ENCODE measurements at regions not wholly inside any gene's neighbourhood (a gene's known extent, or its start where the extent isn't known, plus 50 kb on each side); places are given as distances from the start of the nearest gene placed in this dataset.

- in situ Hi-C loops (cut with HindIII; ENCODE audit: low pct_unique_long_range_greater_than_20kb, low sequenced_read_pairs), result no loop called here
- no peak for TF ChIP-seq JUND (IDR thresholded peaks at IDR 0.05; ENCODE audit: low read depth)
- DNase-seq (ENCODE audit: low read depth in 1 of 2, low spot score in 1 of 2), result no peak
Observed at GRCh38 chr4:180566492-180566891, 1676.7 kb upstream of the TENM3 start.

GRCh38 chr4:180567080-180567479, 1676.1 kb upstream of the TENM3 start:
- no peak for TF ChIP-seq JUND (IDR thresholded peaks at IDR 0.05; ENCODE audit: low read depth)
- no peak for DNase-seq (ENCODE audit: low read depth in 1 of 2, low spot score in 1 of 2)
- in situ Hi-C loops (cut with HindIII; ENCODE audit: low pct_unique_long_range_greater_than_20kb, low sequenced_read_pairs), result no loop called here

GRCh38 chr4:180571516-180572055, 1671.6 kb upstream of the TENM3 start:
- no peak for TF ChIP-seq JUND (IDR thresholded peaks at IDR 0.05; ENCODE audit: low read depth)
- in situ Hi-C loops (cut with HindIII; ENCODE audit: low pct_unique_long_range_greater_than_20kb, low sequenced_read_pairs), result no loop called here
- no peak for DNase-seq (ENCODE audit: low read depth in 1 of 2, low spot score in 1 of 2)

- in situ Hi-C loops (cut with HindIII; ENCODE audit: low pct_unique_long_range_greater_than_20kb, low sequenced_read_pairs), result no loop called here
Observed at GRCh38 chr4:180578175-180578574, 1665.0 kb upstream of the TENM3 start.

GRCh38 chr4:180581061-180581460, 1662.1 kb upstream of the TENM3 start:
- no peak for DNase-seq (ENCODE audit: low read depth in 1 of 2, low spot score in 1 of 2)
- in situ Hi-C loops (cut with HindIII; ENCODE audit: low pct_unique_long_range_greater_than_20kb, low sequenced_read_pairs), result no loop called here
- no peak for TF ChIP-seq JUND (IDR thresholded peaks at IDR 0.05; ENCODE audit: low read depth)

More at GRCh38 chr4:180578175-180578574, 1665.0 kb upstream of the TENM3 start:
- no peak for DNase-seq (ENCODE audit: low read depth in 1 of 2, low spot score in 1 of 2)
- no peak for TF ChIP-seq JUND (IDR thresholded peaks at IDR 0.05; ENCODE audit: low read depth)

GRCh38 chr4:180587379-180587778, 1655.8 kb upstream of the TENM3 start:
- no peak for TF ChIP-seq JUND (IDR thresholded peaks at IDR 0.05; ENCODE audit: low read depth)
- in situ Hi-C loops (cut with HindIII; ENCODE audit: low pct_unique_long_range_greater_than_20kb, low sequenced_read_pairs), result no loop called here
- DNase-seq (ENCODE audit: low read depth in 1 of 2, low spot score in 1 of 2), result no peak

GRCh38 chr4:180589575-180589974, 1653.6 kb upstream of the TENM3 start:
- in situ Hi-C loops (cut with HindIII; ENCODE audit: low pct_unique_long_range_greater_than_20kb, low sequenced_read_pairs), result no loop called here
- TF ChIP-seq JUND (IDR thresholded peaks at IDR 0.05; ENCODE audit: low read depth), result no peak
- DNase-seq (ENCODE audit: low read depth in 1 of 2, low spot score in 1 of 2), result no peak

- no peak for DNase-seq (ENCODE audit: low read depth in 1 of 2, low spot score in 1 of 2)
- no peak for TF ChIP-seq JUND (IDR thresholded peaks at IDR 0.05; ENCODE audit: low read depth)
- in situ Hi-C loops (cut with HindIII; ENCODE audit: low pct_unique_long_range_greater_than_20kb, low sequenced_read_pairs), result no loop called here
Observed at GRCh38 chr4:180596888-180597483, 1646.2 kb upstream of the TENM3 start.

- no peak for TF ChIP-seq JUND (IDR thresholded peaks at IDR 0.05; ENCODE audit: low read depth)
- no peak for DNase-seq (ENCODE audit: low read depth in 1 of 2, low spot score in 1 of 2)
- in situ Hi-C loops (cut with HindIII; ENCODE audit: low pct_unique_long_range_greater_than_20kb, low sequenced_read_pairs), result no loop called here
Observed at GRCh38 chr4:180598281-180598680, 1644.9 kb upstream of the TENM3 start.

- DNase-seq (ENCODE audit: low read depth in 1 of 2, low spot score in 1 of 2), result no peak
- TF ChIP-seq JUND (IDR thresholded peaks at IDR 0.05; ENCODE audit: low read depth), result no peak
- in situ Hi-C loops (cut with HindIII; ENCODE audit: low pct_unique_long_range_greater_than_20kb, low sequenced_read_pairs), result no loop called here
Observed at GRCh38 chr4:180603791-180604190, 1639.4 kb upstream of the TENM3 start.

GRCh38 chr4:180610324-180610723, 1632.9 kb upstream of the TENM3 start:
- no peak for TF ChIP-seq JUND (IDR thresholded peaks at IDR 0.05; ENCODE audit: low read depth)
- in situ Hi-C loops (cut with HindIII; ENCODE audit: low pct_unique_long_range_greater_than_20kb, low sequenced_read_pairs), result no loop called here
- DNase-seq (ENCODE audit: low read depth in 1 of 2, low spot score in 1 of 2), result no peak

GRCh38 chr4:180615746-180616145, 1627.5 kb upstream of the TENM3 start:
- no peak for DNase-seq (ENCODE audit: low read depth in 1 of 2, low spot score in 1 of 2)
- in situ Hi-C loops (cut with HindIII; ENCODE audit: low pct_unique_long_range_greater_than_20kb, low sequenced_read_pairs), result no loop called here
- no peak for TF ChIP-seq JUND (IDR thresholded peaks at IDR 0.05; ENCODE audit: low read depth)

GRCh38 chr4:180617196-180617595, 1626.0 kb upstream of the TENM3 start:
- in situ Hi-C loops (cut with HindIII; ENCODE audit: low pct_unique_long_range_greater_than_20kb, low sequenced_read_pairs), result no loop called here
- no peak for DNase-seq (ENCODE audit: low read depth in 1 of 2, low spot score in 1 of 2)
- no peak for TF ChIP-seq JUND (IDR thresholded peaks at IDR 0.05; ENCODE audit: low read depth)

- no peak for DNase-seq (ENCODE audit: low read depth in 1 of 2, low spot score in 1 of 2)
- TF ChIP-seq JUND (IDR thresholded peaks at IDR 0.05; ENCODE audit: low read depth), result no peak
- in situ Hi-C loops (cut with HindIII; ENCODE audit: low pct_unique_long_range_greater_than_20kb, low sequenced_read_pairs), result no loop called here
Observed at GRCh38 chr4:180618396-180618795, 1624.8 kb upstream of the TENM3 start.
